SK-N-SH treated with all-trans-retinoic acid at 6 μM for 48 hours (cell line): ENCODE measurements at regions not wholly inside any gene's neighbourhood (a gene's known extent, or its start where the extent isn't known, plus 50 kb on each side); places are given as distances from the start of the nearest gene placed in this dataset.

ENCODE experiments used
- OSR1 ChIP-seq: fragments of 250-450 bp; sonication (Bioruptor Pico); IDR thresholded peaks from 2 replicates; pipeline ENCODE4 v1.8.0; 2022; ENCODE audit warnings: moderate library complexity, mild to moderate bottlenecking, inconsistent platforms
- ZFP3 ChIP-seq: fragments of 250-450 bp; sonication (Bioruptor Pico); IDR thresholded peaks from 2 replicates; pipeline ENCODE4 v1.5.0; 2020; ENCODE audit warnings: mild to moderate bottlenecking, moderate library complexity
- TF ChIP-seq, protein P1 (sequence below): fragments of 250-450 bp; sonication (Bioruptor Pico); IDR thresholded peaks from 2 replicates; pipeline ENCODE4 v1.5.1; 2021; ENCODE audit warnings: mild to moderate bottlenecking, moderate library complexity

DNA sequence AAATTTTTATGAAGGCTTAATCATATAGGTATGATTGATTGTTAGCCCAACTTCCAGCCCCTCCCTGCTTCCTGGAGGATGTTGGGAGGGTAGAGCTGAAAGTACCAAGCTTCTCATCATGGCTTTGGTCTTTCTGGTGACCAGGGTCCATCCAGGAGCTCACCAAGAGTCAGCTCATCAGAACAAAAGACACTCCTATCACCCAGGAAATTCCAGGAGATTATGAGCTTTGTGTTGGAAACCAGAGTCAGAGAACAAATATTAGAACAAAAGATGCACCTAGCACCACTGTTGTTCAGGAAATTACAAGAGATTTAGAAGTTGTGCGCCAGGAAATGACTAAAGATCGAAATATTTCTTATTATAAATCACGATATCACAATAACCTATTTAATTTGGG lies 119.9 kb upstream of the THUMPD2 start:
- TF ChIP-seq OSR1 (no peak), ZFP3 (CRISPR knock-in tag) (no peak)
- TF ChIP-seq, protein P1, sequence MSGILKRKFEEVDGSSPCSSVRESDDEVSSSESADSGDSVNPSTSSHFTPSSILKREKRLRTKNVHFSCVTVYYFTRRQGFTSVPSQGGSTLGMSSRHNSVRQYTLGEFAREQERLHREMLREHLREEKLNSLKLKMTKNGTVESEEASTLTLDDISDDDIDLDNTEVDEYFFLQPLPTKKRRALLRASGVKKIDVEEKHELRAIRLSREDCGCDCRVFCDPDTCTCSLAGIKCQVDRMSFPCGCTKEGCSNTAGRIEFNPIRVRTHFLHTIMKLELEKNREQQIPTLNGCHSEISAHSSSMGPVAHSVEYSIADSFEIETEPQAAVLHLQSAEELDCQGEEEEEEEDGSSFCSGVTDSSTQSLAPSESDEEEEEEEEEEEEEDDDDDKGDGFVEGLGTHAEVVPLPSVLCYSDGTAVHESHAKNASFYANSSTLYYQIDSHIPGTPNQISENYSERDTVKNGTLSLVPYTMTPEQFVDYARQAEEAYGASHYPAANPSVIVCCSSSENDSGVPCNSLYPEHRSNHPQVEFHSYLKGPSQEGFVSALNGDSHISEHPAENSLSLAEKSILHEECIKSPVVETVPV: no peak
